ENCODE measurements at regions not wholly inside any gene's neighbourhood (a gene's known extent, or its start where the extent isn't known, plus 50 kb on each side); places are given as distances from the start of the nearest gene placed in this dataset.

GRCh38 chr1:184822267-184822666 lies 67.6 kb upstream of the EDEM3 start:
- TF ChIP-seq, protein P1, sequence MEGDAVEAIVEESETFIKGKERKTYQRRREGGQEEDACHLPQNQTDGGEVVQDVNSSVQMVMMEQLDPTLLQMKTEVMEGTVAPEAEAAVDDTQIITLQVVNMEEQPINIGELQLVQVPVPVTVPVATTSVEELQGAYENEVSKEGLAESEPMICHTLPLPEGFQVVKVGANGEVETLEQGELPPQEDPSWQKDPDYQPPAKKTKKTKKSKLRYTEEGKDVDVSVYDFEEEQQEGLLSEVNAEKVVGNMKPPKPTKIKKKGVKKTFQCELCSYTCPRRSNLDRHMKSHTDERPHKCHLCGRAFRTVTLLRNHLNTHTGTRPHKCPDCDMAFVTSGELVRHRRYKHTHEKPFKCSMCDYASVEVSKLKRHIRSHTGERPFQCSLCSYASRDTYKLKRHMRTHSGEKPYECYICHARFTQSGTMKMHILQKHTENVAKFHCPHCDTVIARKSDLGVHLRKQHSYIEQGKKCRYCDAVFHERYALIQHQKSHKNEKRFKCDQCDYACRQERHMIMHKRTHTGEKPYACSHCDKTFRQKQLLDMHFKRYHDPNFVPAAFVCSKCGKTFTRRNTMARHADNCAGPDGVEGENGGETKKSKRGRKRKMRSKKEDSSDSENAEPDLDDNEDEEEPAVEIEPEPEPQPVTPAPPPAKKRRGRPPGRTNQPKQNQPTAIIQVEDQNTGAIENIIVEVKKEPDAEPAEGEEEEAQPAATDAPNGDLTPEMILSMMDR (IDR thresholded peaks at IDR 0.05 in 2 of 3, conservative IDR thresholded peaks at IDR 0.05 in 1 of 3; ENCODE audit: borderline replicate concordance in 1 of 3, insufficient read depth in 1 of 3, low read depth in 2 of 3, low read length in 2 of 3), result no peak
- no peak for TF ChIP-seq JUND (IDR thresholded peaks at IDR 0.05)
- no peak for TF ChIP-seq CBX3 (IDR thresholded peaks at IDR 0.05; ENCODE audit: low read depth)
